ACHN (cell line): ENCODE measurements at regions not wholly inside any gene's neighbourhood (a gene's known extent, or its start where the extent isn't known, plus 50 kb on each side); places are given as distances from the start of the nearest gene placed in this dataset.

Source experiments
- DNase-seq: peaks from one replicate; pipeline ENCODE4 v3.0.0-alpha.2; 2015
- in situ Hi-C: cut with HindIII; loops from 2 replicates; pipeline ENCODE4 v1.10.0; 2017; ENCODE audit warnings: low sequenced_read_pairs, low pct_ligation_motif_present, low pct_unique_long_range_greater_than_20kb

DNA sequence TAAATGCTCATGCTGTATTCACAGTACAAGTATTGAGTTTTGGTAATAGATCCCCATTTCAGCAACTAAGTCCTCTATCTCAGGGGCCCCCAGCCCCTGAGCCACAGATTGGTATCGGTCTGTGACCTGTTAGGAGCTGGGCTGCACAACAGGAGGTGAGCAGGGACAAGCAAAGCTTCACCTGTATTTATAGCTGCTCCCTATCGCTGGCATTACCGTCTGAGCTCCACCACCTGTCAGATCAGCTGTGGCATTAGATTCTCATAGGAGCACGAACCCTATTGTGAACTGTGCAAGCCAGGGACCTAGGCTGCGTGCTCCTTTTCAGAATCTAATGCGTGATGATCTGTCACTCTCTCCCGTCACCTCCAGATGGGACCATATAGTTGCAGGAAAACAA, 262.8 kb upstream of the UBE2E2 start:
- no peak for DNase-seq
- in situ Hi-C loops: no loop called here

DNA sequence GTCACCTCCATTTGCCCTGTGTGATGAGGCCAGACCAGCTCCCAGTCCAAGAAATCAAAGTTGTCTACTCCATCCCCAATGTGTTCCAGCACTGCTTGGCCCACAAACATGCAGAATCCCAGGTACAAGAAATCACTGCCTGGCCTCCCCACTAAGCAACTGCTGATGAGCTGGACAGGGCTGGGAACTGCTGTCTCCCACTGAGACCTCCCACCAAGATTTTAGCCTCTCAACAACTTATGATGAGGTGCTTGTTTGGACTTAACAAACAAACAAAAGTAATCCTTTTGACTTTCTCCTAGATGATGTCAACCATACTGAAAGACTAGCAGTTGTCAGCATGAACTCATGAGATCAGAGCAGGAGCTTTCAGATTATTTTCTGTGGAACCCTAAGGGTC, 260.1 kb upstream of the UBE2E2 start:
- no peak for DNase-seq
- in situ Hi-C loops: no loop called here

DNA sequence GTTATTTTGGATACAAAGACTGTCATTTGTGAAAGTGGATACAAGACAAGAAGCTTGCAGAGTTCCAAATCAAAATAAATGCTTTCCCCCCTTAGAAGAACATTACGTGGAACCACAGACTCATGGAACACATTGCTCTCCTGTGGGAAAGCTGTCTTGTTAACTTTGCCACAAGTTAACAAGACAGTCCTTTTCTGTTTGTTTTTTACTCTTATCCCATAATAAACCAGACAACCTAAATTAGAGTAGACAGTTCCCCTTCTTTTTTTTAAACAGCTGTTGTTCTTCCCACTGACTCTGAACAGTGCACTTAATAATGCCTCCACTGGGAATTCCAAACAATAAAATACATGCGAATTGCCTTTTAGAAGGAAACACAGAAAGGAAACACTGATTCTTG, 255.3 kb upstream of the UBE2E2 start:
- in situ Hi-C loops: no loop called here
- no peak for DNase-seq

DNA sequence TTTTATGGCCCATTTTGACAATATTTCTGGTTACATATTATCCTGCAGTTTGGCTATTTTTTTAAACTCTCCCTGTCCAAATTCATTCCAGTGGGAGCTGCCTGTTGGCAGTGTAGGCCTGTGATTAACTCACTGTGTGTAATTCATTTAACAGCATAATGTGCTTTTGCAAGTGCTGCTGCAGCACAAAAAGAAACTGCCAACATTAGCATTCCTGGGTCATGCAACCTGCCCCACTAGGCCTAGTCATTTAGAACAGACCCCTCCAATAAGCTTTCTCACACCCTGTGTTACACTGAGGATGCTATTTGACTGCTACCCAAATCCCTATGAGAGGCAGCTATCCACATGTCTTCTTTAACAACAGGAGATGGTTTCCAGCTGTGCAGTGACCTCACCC, 251.2 kb upstream of the UBE2E2 start:
- DNase-seq: no peak
- in situ Hi-C loops: no loop called here

DNA sequence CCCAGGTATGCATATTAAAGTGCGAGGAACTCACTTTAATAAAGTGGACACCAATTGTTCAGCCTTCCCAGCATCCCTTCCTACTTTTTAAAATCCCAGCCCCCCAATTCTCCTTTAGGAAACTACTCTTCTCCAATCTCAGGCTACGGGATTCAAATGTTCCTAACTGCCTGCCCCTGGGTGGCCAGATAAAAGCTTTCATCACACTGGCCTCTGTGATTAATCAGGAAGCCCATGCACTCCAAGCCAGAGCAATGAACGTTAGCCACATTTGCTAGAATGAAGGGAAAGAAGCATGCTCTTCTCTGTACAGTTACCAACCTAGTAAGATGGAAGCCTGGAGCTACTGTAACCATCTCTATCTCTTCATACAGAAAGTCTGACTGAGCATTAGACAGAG, 250.3 kb upstream of the UBE2E2 start:
- in situ Hi-C loops: no loop called here
- no peak for DNase-seq

DNA sequence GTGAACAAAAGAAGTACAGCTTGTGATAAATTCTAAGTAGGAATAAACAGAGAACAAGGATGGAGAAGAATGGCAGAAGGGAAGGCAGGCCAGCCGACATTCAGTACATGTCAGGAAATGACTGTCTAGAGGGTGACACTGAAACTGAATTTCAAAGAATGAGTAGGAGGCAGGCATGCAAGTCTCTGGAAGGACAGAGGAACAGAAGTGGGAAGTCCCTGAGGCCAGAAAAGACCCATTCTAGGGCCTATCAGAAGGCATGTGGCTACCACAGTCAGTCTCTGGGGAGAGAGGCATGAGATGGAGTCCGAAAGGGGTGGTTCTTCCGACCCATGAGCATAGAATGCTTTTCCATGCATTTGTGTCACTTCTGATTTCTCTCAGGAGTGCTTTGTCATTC, 243.5 kb upstream of the UBE2E2 start:
- DNase-seq: no peak
- in situ Hi-C loops: no loop called here

DNA sequence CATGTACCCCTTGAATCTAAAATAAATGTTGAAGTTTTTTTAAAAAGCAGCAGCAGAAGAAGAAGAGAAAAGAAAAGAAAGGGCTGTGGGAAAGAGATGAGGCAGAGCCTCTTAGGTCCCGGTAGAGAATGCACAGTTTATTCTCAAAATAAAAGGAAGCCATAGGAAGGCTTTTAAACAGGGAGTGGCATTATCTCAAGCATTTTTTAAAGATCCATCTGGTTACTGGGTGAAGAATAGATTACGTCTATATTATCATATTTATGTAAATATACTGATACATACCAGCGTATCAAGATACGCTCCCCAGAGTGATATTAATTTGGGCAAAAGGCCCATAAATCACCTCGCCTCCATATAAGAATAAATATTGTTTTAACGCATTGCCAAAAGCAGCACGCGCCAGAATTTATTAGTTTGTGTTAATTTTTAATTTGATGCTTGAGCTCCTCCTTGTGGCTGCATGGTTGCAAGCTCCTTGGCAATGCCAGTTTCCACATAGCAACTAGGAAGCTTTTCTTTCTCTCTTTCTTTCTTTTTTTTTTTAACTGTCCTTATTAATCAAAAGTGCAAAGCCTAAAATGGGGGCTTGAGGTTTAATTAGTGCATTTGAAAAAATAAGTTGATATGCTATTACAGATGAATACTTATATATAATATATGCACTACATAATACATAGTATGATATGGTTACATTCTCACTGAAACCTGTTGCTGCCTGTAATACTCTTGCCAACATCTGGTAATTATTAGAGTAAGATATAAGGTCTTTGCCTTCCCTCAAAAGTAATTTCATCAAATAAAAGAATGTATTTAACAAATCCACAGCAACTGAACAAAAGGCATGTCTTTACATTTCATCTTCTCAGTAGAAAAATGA, 242.8 kb upstream of the UBE2E2 start:
- peak; percentile 42 for DNase-seq
- in situ Hi-C loops: no loop called here

DNA sequence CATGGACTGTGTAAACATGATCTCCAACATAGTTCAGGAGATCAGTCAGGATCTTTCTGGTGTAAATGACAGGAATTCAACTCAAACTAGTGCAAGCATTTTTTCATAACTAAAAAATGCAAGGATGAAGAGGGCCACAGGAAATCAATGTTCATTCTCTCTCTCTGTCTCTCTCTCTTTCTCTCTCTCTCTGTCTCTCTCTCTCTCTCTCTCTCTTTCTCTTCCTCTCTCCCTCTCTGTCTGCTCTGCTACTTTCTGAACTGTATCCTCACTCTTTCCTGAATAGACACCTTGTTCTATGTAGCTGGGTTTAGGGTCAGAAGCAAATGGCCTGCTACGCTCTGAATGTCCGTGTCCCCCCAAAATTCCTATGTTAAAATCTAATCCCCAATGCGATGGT, 240.9 kb upstream of the UBE2E2 start:
- in situ Hi-C loops: no loop called here

DNA sequence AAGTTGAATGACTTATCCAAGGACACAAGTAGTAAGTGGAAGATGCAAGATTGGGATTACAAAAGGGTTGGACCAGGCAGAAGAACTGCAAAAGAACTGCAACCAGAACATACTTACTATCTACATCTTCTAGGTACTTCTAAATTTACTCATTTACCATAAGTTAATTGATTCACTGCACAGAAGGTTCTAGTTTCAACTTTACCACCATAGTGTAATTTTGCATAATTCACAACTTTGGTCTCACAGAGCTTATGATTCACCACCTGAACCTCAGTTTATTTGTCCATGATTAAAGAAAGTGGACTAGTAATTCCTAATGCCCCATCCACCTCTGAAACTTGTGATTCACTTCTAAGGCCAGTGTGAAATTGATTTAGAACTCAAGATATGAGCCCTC, 236.8 kb upstream of the UBE2E2 start:
- DNase-seq: no peak
- in situ Hi-C loops: no loop called here

More for the DNA sequence above, 240.9 kb upstream of the UBE2E2 start:
- DNase-seq: no peak

DNA sequence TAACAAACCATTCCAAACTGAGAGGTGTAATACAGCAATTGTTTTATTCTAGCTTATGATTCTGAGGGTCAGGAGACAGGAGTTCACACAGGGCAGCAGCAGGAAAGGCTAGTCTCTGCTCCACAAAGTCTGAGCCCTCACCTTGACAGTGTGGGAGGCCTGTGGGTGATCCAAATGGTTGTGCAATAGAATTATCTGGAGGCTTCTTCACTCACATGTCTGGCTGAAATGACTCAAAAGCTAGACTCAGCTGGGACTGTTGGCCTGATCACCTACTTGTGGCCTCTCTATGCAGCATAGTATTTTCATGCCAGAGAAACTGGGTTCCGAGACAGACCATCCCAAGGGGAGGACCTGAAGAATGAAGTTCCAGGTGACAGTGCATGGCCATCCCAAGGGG, 233.9 kb upstream of the UBE2E2 start:
- DNase-seq: no peak
- in situ Hi-C loops: no loop called here

DNA sequence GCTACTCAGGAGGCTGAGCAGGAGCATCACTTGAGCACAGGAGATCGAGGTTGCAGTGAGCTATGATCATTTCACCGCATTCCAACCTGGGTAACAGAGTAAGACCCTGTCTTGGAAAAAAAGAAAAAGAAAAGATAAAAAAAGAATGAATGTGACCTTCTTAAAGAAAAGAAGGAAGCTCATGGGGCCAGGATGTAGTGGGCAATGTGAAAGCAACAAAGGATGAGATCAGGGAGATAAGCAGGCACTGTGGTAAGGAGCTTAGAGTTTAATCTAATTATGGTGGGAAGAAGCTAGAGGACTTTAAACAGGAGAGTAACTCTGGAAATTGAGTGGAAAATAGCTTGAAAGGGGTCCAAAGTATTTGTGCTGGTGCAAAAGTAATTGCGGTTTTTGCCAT, 231.6 kb upstream of the UBE2E2 start:
- no peak for DNase-seq
- in situ Hi-C loops: no loop called here

DNA sequence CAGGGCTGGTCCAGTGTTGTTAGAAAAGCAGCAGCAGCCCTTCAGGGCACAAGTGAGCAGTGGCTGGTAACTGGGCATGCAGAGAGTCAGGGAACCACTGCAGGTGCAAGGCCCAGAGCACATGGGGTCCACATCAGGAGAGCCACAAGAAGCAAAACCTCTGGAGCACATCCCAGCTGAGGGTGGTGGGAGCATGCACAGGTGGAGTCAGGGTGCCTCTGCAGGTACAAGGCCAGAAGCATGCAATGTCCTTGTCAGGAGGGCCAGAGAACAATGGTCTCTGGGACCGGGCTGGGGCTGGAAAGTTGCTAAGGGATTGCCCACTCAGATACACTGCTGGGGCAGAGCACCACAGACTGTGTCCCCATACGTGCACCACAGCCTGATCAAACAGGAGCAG, 226.1 kb upstream of the UBE2E2 start:
- in situ Hi-C loops: no loop called here
- no peak for DNase-seq

DNA sequence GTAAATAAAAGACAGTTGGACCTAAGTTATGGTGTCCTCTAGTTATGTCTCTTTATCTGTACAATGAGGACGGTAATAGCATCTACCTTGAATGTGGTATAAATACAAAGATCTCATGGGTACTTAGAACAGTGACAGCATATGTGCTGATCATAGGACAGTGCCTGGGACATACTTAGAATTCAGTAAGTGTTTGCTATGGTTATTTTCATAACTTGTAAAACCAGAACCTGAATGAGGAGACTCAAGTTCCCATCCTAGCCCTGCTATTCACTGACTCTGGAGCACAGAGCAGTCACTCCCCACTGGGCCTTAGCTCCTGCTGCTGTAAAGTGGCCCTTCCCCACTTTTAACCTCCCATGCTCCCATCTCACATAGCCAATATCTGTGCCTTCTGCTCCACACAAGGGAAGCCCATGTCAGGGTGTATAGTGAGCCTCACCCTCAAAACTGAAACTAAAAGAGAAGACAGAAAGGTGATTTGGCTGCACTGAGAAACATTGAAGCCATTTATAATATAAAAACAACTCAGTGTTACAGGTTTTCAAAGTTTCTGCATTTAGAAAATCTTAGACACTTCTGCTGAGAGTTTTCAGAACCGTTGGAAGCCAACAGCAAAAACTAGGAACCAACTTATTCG, 225.4 kb upstream of the UBE2E2 start:
- no peak for DNase-seq
- in situ Hi-C loops: no loop called here

DNA sequence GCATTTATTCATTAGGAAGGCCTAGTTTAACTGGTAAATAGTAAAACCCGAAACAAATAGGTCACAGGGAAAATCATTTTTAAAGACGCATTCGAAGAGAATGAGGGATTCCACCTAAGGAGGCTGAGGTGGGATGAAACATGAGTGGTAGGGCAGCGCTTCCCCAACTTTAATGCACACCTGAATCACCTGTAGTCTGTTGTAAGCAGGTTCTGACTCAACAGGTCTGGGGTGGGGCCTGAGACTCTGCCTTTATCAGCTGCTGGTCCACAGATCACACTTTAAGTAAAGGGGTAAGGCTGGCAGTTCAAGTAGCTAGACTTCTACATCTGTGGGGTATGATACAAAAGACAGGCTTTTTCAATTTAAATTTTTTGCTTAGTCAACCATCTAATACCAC, 223.5 kb upstream of the UBE2E2 start:
- in situ Hi-C loops: no loop called here

DNA sequence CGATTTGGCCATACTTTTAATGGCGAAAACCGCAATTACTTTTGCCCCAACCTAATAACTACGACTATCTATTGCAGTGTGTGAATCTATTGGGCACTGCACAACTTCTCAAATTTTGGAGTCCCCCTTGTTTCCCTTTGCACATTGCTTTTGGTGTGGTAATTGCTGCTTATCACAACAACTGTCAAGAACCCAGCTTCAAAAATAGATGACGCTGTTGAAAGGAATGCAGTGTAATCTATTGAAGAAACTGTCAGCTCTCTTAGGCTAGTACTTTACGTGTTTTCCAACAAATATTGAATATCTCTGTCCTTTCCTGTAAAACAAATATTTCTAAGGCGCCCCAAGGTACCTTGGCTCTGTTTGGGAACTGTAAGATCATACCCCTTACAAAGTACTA, 222.8 kb upstream of the UBE2E2 start:
- in situ Hi-C loops: no loop called here
- no peak for DNase-seq

More for the DNA sequence above, 223.5 kb upstream of the UBE2E2 start:
- no peak for DNase-seq

DNA sequence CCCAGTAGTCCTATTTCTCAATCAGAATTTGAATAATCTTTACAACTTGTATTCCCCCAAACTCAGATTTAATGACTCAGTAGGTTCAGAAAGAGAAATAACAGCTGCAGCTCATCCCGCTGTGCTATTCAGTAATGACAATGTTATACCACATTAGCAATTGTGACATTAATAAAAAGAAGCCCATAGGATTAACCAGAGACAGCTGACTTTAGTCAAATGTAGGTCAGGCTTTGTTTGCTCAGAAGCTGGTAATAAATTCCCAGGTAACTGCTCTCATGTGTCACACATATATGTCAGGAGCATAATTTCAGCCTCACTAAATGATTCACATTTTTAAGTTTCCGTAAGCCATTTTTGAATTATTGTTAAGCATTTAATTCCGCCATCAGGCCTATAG, 222.0 kb upstream of the UBE2E2 start:
- in situ Hi-C loops: no loop called here
- DNase-seq: no peak

DNA sequence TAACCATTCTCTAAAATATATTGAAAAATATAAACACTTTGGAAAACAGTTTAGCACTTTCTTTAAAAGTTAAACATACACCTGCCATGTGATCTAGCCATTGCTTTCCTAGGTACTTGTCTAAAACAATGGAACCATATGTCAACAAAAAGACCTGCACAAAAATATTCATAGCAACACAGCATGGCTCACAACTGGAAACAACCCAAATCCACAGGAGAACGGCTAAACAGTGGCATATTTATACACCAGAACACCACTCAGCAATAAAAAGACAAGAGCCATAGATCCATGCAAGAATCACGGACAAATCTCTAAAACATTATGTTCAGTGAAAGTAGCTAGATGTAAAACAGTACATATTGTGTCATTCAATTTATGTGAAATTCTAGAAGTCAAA, 221.3 kb upstream of the UBE2E2 start:
- in situ Hi-C loops: no loop called here
- no peak for DNase-seq

DNA sequence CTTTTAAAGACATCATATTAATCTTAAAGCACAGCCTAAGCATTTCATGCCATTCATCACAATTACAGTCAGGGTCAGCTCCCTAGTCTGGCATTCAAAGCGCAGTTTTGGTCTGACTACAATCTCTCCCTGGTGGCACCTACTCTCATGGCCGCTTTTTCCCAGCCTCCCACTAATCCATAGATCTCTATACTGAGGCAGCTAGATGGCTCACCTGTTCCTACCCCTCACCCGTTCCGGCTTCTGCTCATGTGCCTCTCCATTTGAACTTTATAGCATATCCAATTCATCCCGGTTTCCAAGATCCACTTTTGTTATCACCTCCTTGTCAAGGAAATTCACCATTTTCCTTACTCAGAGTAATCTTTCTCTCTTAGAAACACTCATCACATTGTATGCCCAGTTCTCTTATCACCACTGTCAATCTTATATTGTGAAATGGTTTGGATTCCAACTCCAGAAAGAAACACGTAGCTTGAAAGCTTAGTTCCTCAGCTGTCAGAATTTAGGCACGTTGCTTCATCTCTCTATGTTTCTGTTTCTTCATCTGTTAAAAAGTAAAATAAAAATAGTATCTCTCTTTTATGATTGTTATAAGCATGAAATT, 220.0 kb upstream of the UBE2E2 start:
- in situ Hi-C loops: no loop called here
- DNase-seq: no peak

DNA sequence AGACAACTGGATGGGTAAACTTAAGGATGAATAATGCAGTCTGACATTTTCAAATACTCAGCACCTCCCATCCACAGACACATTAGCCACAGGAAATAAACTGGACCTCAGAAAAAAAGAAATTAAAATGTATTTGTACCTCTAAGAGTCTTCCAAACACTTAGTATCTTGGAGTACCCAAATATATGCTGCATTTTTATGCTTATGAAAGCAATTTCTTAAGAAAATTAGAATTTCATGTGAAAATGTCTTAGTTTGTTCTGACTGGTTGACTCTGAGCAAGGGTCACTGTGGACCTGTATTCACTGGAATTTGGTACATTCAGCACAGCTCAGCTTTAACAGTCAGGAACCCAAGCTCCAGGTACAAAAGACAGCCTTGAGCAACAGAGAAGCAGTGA, 216.2 kb upstream of the UBE2E2 start:
- in situ Hi-C loops: no loop called here
- no peak for DNase-seq

DNA sequence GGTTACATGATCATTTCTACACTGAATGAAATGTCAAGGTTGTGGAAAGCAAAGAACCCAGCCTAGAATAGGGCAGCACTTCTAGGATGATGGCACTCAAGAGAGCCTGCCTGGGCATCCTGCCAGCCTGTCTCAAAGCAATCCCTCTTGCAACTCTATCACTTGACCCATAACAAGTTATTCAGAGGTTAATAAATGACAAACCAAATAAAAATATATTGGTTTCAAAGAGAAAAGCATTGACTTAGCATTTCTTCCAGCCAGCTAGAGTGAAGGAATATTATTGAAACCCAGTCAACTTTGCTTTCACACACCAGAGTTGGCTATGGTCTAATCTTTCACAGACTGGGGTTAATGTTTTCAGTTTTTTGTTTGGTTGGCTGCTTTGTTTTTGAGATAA, 214.6 kb upstream of the UBE2E2 start:
- in situ Hi-C loops: no loop called here
- peak; percentile 87 for DNase-seq
